ENCODE measurements at regions not wholly inside any gene's neighbourhood (a gene's known extent, or its start where the extent isn't known, plus 50 kb on each side); places are given as distances from the start of the nearest gene placed in this dataset.

- Histone ChIP-seq H3K27ac (ENCODE audit: low read depth, low read length) (no peak overlapping the region), H3K9ac (ENCODE audit: low read length) (no peak overlapping the region), H3K36me3 (ENCODE audit: insufficient read depth, low read length) (no peaks in the 10 kb centered on the region), H3K4me3 (ENCODE audit: low read depth in 1 of 2, low read length in 2 of 2) (no peak overlapping the region), H3K27me3 (ENCODE audit: control insufficient read depth in 1 of 2, insufficient read depth in 2 of 2, low read length in 2 of 2) (no peaks in the 10 kb centered on the region), H3K9me3 (ENCODE audit: low read length) (no peaks in the 10 kb centered on the region), H3K4me1 (ENCODE audit: insufficient read depth, low read length) (no peaks in the 10 kb centered on the region)
Measured at GRCh38 chr5:19044931-19045695, 942.9 kb downstream of the CDH18 start.

- Histone ChIP-seq H3K27ac (ENCODE audit: low read depth, low read length) (no peak overlapping the region), H3K27me3 (ENCODE audit: control insufficient read depth in 1 of 2, insufficient read depth in 2 of 2, low read length in 2 of 2) (no peaks in the 10 kb centered on the region), H3K4me3 (ENCODE audit: low read depth in 1 of 2, low read length in 2 of 2) (no peak overlapping the region), H3K36me3 (ENCODE audit: insufficient read depth, low read length) (no peaks in the 10 kb centered on the region), H3K9me3 (ENCODE audit: low read length) (no peaks in the 10 kb centered on the region), H3K4me1 (ENCODE audit: insufficient read depth, low read length) (no peaks in the 10 kb centered on the region), H3K9ac (ENCODE audit: low read length) (no peak overlapping the region)
Measured at GRCh38 chr5:19047277-19047676, 940.7 kb downstream of the CDH18 start.

- Histone ChIP-seq H3K4me1 (ENCODE audit: insufficient read depth, low read length) (no peaks in the 10 kb centered on the region), H3K36me3 (ENCODE audit: insufficient read depth, low read length) (no peaks in the 10 kb centered on the region), H3K27me3 (ENCODE audit: control insufficient read depth in 1 of 2, insufficient read depth in 2 of 2, low read length in 2 of 2) (no peaks in the 10 kb centered on the region), H3K27ac (ENCODE audit: low read depth, low read length) (no peak overlapping the region), H3K4me3 (ENCODE audit: low read depth in 1 of 2, low read length in 2 of 2) (no peak overlapping the region), H3K9me3 (ENCODE audit: low read length) (no peaks in the 10 kb centered on the region), H3K9ac (ENCODE audit: low read length) (no peak overlapping the region)
Measured at GRCh38 chr5:19048726-19049125, 939.3 kb downstream of the CDH18 start.

GRCh38 chr5:19058216-19058615 is 929.8 kb downstream of the CDH18 start:
- H3K36me3 ChIP-seq (ENCODE audit: insufficient read depth, low read length) = no peaks in the 10 kb centered on the region
- no peak overlapping the region for H3K27ac ChIP-seq (ENCODE audit: low read depth, low read length)
- no peak overlapping the region for H3K9ac ChIP-seq (ENCODE audit: low read length)
- no peaks in the 10 kb centered on the region for H3K9me3 ChIP-seq (ENCODE audit: low read length)
- no peaks in the 10 kb centered on the region for H3K27me3 ChIP-seq (ENCODE audit: control insufficient read depth in 1 of 2, insufficient read depth in 2 of 2, low read length in 2 of 2)
- no peaks in the 10 kb centered on the region for H3K4me1 ChIP-seq (ENCODE audit: insufficient read depth, low read length)
- no peak overlapping the region for H3K4me3 ChIP-seq (ENCODE audit: low read depth in 1 of 2, low read length in 2 of 2)

- H3K36me3 ChIP-seq (ENCODE audit: insufficient read depth, low read length) = no peaks in the 10 kb centered on the region
- H3K9ac ChIP-seq (ENCODE audit: low read length) = no peak overlapping the region
- no peaks in the 10 kb centered on the region for H3K27me3 ChIP-seq (ENCODE audit: control insufficient read depth in 1 of 2, insufficient read depth in 2 of 2, low read length in 2 of 2)
- H3K4me1 ChIP-seq (ENCODE audit: insufficient read depth, low read length) = no peaks in the 10 kb centered on the region
- no peak overlapping the region for H3K27ac ChIP-seq (ENCODE audit: low read depth, low read length)
- H3K4me3 ChIP-seq (ENCODE audit: low read depth in 1 of 2, low read length in 2 of 2) = no peak overlapping the region
- H3K9me3 ChIP-seq (ENCODE audit: low read length) = no peaks in the 10 kb centered on the region
Measured at GRCh38 chr5:19064094-19064493, 923.9 kb downstream of the CDH18 start.

GRCh38 chr5:19067741-19068140 is 920.3 kb downstream of the CDH18 start:
- H3K27me3 ChIP-seq (ENCODE audit: control insufficient read depth in 1 of 2, insufficient read depth in 2 of 2, low read length in 2 of 2) = no peaks in the 10 kb centered on the region

GRCh38 chr5:19098434-19098833 is 889.6 kb downstream of the CDH18 start:
- Histone ChIP-seq H3K4me3 (ENCODE audit: low read depth in 1 of 2, low read length in 2 of 2) (no peak overlapping the region), H3K9ac (ENCODE audit: low read length) (no peak overlapping the region), H3K9me3 (ENCODE audit: low read length) (no peaks in the 10 kb centered on the region), H3K27me3 (ENCODE audit: control insufficient read depth in 1 of 2, insufficient read depth in 2 of 2, low read length in 2 of 2) (no peaks in the 10 kb centered on the region), H3K36me3 (ENCODE audit: insufficient read depth, low read length) (no peaks in the 10 kb centered on the region), H3K4me1 (ENCODE audit: insufficient read depth, low read length) (no peaks in the 10 kb centered on the region), H3K27ac (ENCODE audit: low read depth, low read length) (no peak overlapping the region)

More at GRCh38 chr5:19067741-19068140, 920.3 kb downstream of the CDH18 start:
- H3K4me3 ChIP-seq (ENCODE audit: low read depth in 1 of 2, low read length in 2 of 2) = no peak overlapping the region
- no peaks in the 10 kb centered on the region for H3K4me1 ChIP-seq (ENCODE audit: insufficient read depth, low read length)
- no peaks in the 10 kb centered on the region for H3K9me3 ChIP-seq (ENCODE audit: low read length)
- H3K36me3 ChIP-seq (ENCODE audit: insufficient read depth, low read length) = no peaks in the 10 kb centered on the region
- H3K9ac ChIP-seq (ENCODE audit: low read length) = no peak overlapping the region
- H3K27ac ChIP-seq (ENCODE audit: low read depth, low read length) = no peak overlapping the region

- H3K4me1 ChIP-seq (ENCODE audit: insufficient read depth, low read length) = no peaks in the 10 kb centered on the region
- no peaks in the 10 kb centered on the region for H3K9me3 ChIP-seq (ENCODE audit: low read length)
- H3K36me3 ChIP-seq (ENCODE audit: insufficient read depth, low read length) = no peaks in the 10 kb centered on the region
- no peak overlapping the region for H3K27ac ChIP-seq (ENCODE audit: low read depth, low read length)
- H3K9ac ChIP-seq (ENCODE audit: low read length) = no peak overlapping the region
- no peak overlapping the region for H3K4me3 ChIP-seq (ENCODE audit: low read depth in 1 of 2, low read length in 2 of 2)
- H3K27me3 ChIP-seq (ENCODE audit: control insufficient read depth in 1 of 2, insufficient read depth in 2 of 2, low read length in 2 of 2) = no peaks in the 10 kb centered on the region
Measured at GRCh38 chr5:19099195-19099594, 888.8 kb downstream of the CDH18 start.

GRCh38 chr5:19104948-19105347 is 883.1 kb downstream of the CDH18 start:
- H3K4me1 ChIP-seq (ENCODE audit: insufficient read depth, low read length) = no peaks in the 10 kb centered on the region
- H3K27ac ChIP-seq (ENCODE audit: low read depth, low read length) = no peak overlapping the region
- no peak overlapping the region for H3K9ac ChIP-seq (ENCODE audit: low read length)
- no peaks in the 10 kb centered on the region for H3K27me3 ChIP-seq (ENCODE audit: control insufficient read depth in 1 of 2, insufficient read depth in 2 of 2, low read length in 2 of 2)
- H3K9me3 ChIP-seq (ENCODE audit: low read length) = no peaks in the 10 kb centered on the region
- no peaks in the 10 kb centered on the region for H3K36me3 ChIP-seq (ENCODE audit: insufficient read depth, low read length)
- no peak overlapping the region for H3K4me3 ChIP-seq (ENCODE audit: low read depth in 1 of 2, low read length in 2 of 2)

GRCh38 chr5:19122923-19123322 is 865.1 kb downstream of the CDH18 start:
- no peaks in the 10 kb centered on the region for H3K36me3 ChIP-seq (ENCODE audit: insufficient read depth, low read length)
- no peak overlapping the region for H3K9ac ChIP-seq (ENCODE audit: low read length)
- H3K27ac ChIP-seq (ENCODE audit: low read depth, low read length) = no peak overlapping the region

GRCh38 chr5:19125956-19126713 is 861.9 kb downstream of the CDH18 start:
- no peaks in the 10 kb centered on the region for H3K27me3 ChIP-seq (ENCODE audit: control insufficient read depth in 1 of 2, insufficient read depth in 2 of 2, low read length in 2 of 2)
- H3K27ac ChIP-seq (ENCODE audit: low read depth, low read length) = no peak overlapping the region
- H3K36me3 ChIP-seq (ENCODE audit: insufficient read depth, low read length) = no peaks in the 10 kb centered on the region
- no peaks in the 10 kb centered on the region for H3K4me1 ChIP-seq (ENCODE audit: insufficient read depth, low read length)
- H3K9me3 ChIP-seq (ENCODE audit: low read length) = no peaks in the 10 kb centered on the region
- no peak overlapping the region for H3K4me3 ChIP-seq (ENCODE audit: low read depth in 1 of 2, low read length in 2 of 2)
- H3K9ac ChIP-seq (ENCODE audit: low read length) = no peak overlapping the region

More at GRCh38 chr5:19122923-19123322, 865.1 kb downstream of the CDH18 start:
- H3K9me3 ChIP-seq (ENCODE audit: low read length) = no peaks in the 10 kb centered on the region
- no peaks in the 10 kb centered on the region for H3K4me1 ChIP-seq (ENCODE audit: insufficient read depth, low read length)
- H3K27me3 ChIP-seq (ENCODE audit: control insufficient read depth in 1 of 2, insufficient read depth in 2 of 2, low read length in 2 of 2) = no peaks in the 10 kb centered on the region
- H3K4me3 ChIP-seq (ENCODE audit: low read depth in 1 of 2, low read length in 2 of 2) = no peak overlapping the region

Data from muscle layer of colon (tissue), 2 donors.